ENCODE measurements at regions not wholly inside any gene's neighbourhood (a gene's known extent, or its start where the extent isn't known, plus 50 kb on each side); places are given as distances from the start of the nearest gene placed in this dataset.

DNA sequence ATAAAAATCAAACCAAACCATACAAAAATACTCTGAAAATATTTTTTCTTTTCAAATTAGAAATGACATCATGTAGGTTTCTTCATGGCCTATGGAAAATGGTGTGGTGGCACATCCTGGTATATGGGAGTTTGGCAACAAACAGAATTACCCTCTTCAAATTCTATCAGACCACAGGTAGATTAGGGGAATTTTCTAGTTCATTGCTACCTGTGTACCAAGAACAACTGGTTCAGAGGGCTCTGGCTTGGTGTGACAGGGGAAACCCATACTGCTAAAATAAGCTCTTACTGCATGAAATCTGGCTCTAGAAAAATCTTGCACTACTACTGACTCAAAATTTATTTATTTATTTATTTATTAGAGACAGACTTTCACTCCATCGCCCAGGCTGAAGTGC, 63.4 kb upstream of the PELI1 start:
- no peak overlapping the region for H4K91ac ChIP-seq (replicated peaks; ENCODE audit: insufficient read length, low read length)
- no peaks in the 10 kb centered on the region for H3K79me1 ChIP-seq (ENCODE audit: low read depth, low read length)
- WGBS, 2 experiments (ENCODE audit: extremely low coverage in 1 of 2, insufficient coverage in 1 of 2, insufficient read length in 1 of 2, insufficient replicate concordance in 2 of 2, low coverage in 1 of 2, low lambda C conversion rate in 2 of 2, missing lambda C conversion rate in 1 of 2), result 100% methylated on average over 1 of the region's 1 CpG; no CpG with 5 or more reads in 1 of the 2 experiments
- H3K79me2 ChIP-seq (ENCODE audit: control insufficient read depth in 1 of 2, insufficient read depth in 2 of 2, low read length in 2 of 2), result no peaks in the 10 kb centered on the region
- no peak overlapping the region for H3K9ac ChIP-seq (replicated peaks in 1 of 4; ENCODE audit: extremely low read depth in 1 of 4, low read depth in 3 of 4, low read length in 3 of 4)
- no peak overlapping the region for H2AK5ac ChIP-seq (ENCODE audit: low read depth, low read length)
- CTCF ChIA-PET (ENCODE audit: partially characterized antibody), result interaction anchor here (0.9 kb wide), 1 partner anchor 11 kb away, joined by 3 read pairs; no protein-coding TSS in a partner anchor
- H3K4ac ChIP-seq (replicated peaks; ENCODE audit: insufficient read length, low read depth, low read length), result no peak overlapping the region
- H3K18ac ChIP-seq (ENCODE audit: extremely low read depth, low read length), result no peak overlapping the region
- H3K14ac ChIP-seq (ENCODE audit: insufficient read length), result no peak overlapping the region
- no peak overlapping the region for H2BK120ac ChIP-seq (replicated peaks; ENCODE audit: low read depth, low read length)
- H4K5ac ChIP-seq (ENCODE audit: insufficient read length, low read depth, low read length), result no peak overlapping the region
- no peaks in the 10 kb centered on the region; the same call in 1 of the 2 replicates for H3K23me2 ChIP-seq (ENCODE audit: low read depth, low read length)
- H3K4me3 ChIP-seq (ENCODE audit: extremely low read depth in 1 of 4, insufficient read depth in 2 of 4, low read depth in 3 of 4, low read length in 4 of 4), result no peak overlapping the region
- no peak overlapping the region for H3K56ac ChIP-seq (replicated peaks; ENCODE audit: insufficient read length, low read depth, low read length)
- no peak overlapping the region for H3K4me2 ChIP-seq (ENCODE audit: insufficient read depth in 1 of 2, low read depth in 2 of 2, low read length in 2 of 2)
- no peak overlapping the region for H3K23ac ChIP-seq (ENCODE audit: insufficient read length)
- POLR2A ChIA-PET (ENCODE audit: partially characterized antibody), result interaction anchor here (1.4 kb wide), 1 partner anchor 13 kb away, joined by 4 read pairs; no protein-coding TSS in a partner anchor
- no peaks in the 10 kb centered on the region for H4K20me1 ChIP-seq (replicated peaks in 1 of 2; ENCODE audit: control insufficient read depth in 1 of 2, insufficient read depth in 2 of 2, low read length in 2 of 2)
- peaks cover 6 to 11% (median 9%) of the 10 kb centered on the region in 4 experiments; a peak in 5 of 7 replicates for H3K4me1 ChIP-seq (replicated peaks in 1 of 4; ENCODE audit: control insufficient read depth in 3 of 4, insufficient read depth in 4 of 4, low read length in 3 of 4)
- H2BK5ac ChIP-seq (ENCODE audit: low read depth, low read length), result no peak overlapping the region
- DNase-seq (ENCODE audit: low read depth in 1 of 2, low spot score in 2 of 2) (no peak), FAIRE-seq (no peak)
- no peak overlapping the region for H2AFZ ChIP-seq (ENCODE audit: low read length)
- no peak overlapping the region for H3K27ac ChIP-seq (ENCODE audit: low read depth, low read length)
- no peaks in the 10 kb centered on the region for H3K36me3 ChIP-seq (ENCODE audit: control insufficient read depth in 2 of 4, insufficient read depth in 4 of 4, low read length in 3 of 4)
- no peaks in the 10 kb centered on the region for H3K27me3 ChIP-seq (replicated peaks in 1 of 4; ENCODE audit: control insufficient read depth in 3 of 4, extremely low read depth in 1 of 4, insufficient read depth in 3 of 4, low read length in 3 of 4)
- H2BK15ac ChIP-seq (ENCODE audit: low read length), result no peak overlapping the region
- no peaks in the 10 kb centered on the region for H3K9me3 ChIP-seq (ENCODE audit: insufficient read depth in 2 of 2, low read depth in 1 of 2, low read length in 1 of 2)
- no peak overlapping the region for H2BK12ac ChIP-seq (ENCODE audit: low read depth, low read length)
- no peak overlapping the region for H4K8ac ChIP-seq (ENCODE audit: extremely low read depth, insufficient read depth, low read length)
- H2BK20ac ChIP-seq (ENCODE audit: low read length), result no peak overlapping the region
- TF ChIP-seq, protein P1, sequence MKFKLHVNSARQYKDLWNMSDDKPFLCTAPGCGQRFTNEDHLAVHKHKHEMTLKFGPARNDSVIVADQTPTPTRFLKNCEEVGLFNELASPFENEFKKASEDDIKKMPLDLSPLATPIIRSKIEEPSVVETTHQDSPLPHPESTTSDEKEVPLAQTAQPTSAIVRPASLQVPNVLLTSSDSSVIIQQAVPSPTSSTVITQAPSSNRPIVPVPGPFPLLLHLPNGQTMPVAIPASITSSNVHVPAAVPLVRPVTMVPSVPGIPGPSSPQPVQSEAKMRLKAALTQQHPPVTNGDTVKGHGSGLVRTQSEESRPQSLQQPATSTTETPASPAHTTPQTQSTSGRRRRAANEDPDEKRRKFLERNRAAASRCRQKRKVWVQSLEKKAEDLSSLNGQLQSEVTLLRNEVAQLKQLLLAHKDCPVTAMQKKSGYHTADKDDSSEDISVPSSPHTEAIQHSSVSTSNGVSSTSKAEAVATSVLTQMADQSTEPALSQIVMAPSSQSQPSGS (IDR thresholded peaks at IDR 0.05; ENCODE audit: low read length), result no peak
- TF ChIP-seq SIN3A (conservative IDR thresholded peaks at IDR 0.05 in 1 of 2, IDR thresholded peaks at IDR 0.05 in 1 of 2; ENCODE audit: low read depth in 1 of 2, low read length in 2 of 2), result no peak
- no peak for TF ChIP-seq GABPA (IDR thresholded peaks at IDR 0.05; ENCODE audit: borderline replicate concordance, insufficient read depth, low read length)
- no peak for TF ChIP-seq KDM4A (IDR thresholded peaks at IDR 0.05; ENCODE audit: low read depth, low read length, severe bottlenecking)
- TF ChIP-seq CHD1 (IDR thresholded peaks at IDR 0.05; ENCODE audit: low read depth, low read length), result no peak
- TF ChIP-seq CEBPB (IDR thresholded peaks at IDR 0.05; ENCODE audit: low read depth, low read length), result no peak
- TF ChIP-seq EP300 (IDR thresholded peaks at IDR 0.05; ENCODE audit: borderline replicate concordance in 1 of 2, low read depth in 2 of 2, low read length in 2 of 2), result no peak
- TF ChIP-seq BACH1 (IDR thresholded peaks at IDR 0.05; ENCODE audit: low read length), result no peak
- TF ChIP-seq JUN (IDR thresholded peaks at IDR 0.05; ENCODE audit: low read depth, low read length), result no peak
- TF ChIP-seq RXRA (IDR thresholded peaks at IDR 0.05; ENCODE audit: insufficient read depth, low read depth, low read length), result no peak
- no peak for TF ChIP-seq PHF8 (conservative IDR thresholded peaks at IDR 0.05; ENCODE audit: low read depth, low read length)
- no peak for TF ChIP-seq TEAD4 (IDR thresholded peaks at IDR 0.05; ENCODE audit: low read depth, low read length)
- no peak for TF ChIP-seq TAF1 (IDR thresholded peaks at IDR 0.05; ENCODE audit: low read depth, low read length)

Measured in H1 (cell line).